Colonic mucosa (tissue), 4 donors: ENCODE measurements at regions not wholly inside any gene's neighbourhood (a gene's known extent, or its start where the extent isn't known, plus 50 kb on each side); places are given as distances from the start of the nearest gene placed in this dataset.

ENCODE experiments used
- DNase-seq: peaks from one replicate; pipeline ENCODE4 v3.0.0-alpha.2; 2020
- H3K27ac ChIP-seq: fragments of 200-600 bp; one replicate; pipeline ENCODE4 v1.8.0; 2021
- H3K27me3 ChIP-seq: fragments of 200-600 bp; one replicate; pipeline ENCODE4 v1.8.0; 2021
- H3K36me3 ChIP-seq: fragments of 200-600 bp; one replicate; pipeline ENCODE4 v1.8.0; 2021
- H3K4me1 ChIP-seq: fragments of 200-600 bp; one replicate; pipeline ENCODE4 v1.8.0; 2021; ENCODE audit warnings: mild to moderate bottlenecking
- H3K4me3 ChIP-seq: fragments of 200-600 bp; one replicate; pipeline ENCODE4 v1.8.0; 2021
- H3K9ac ChIP-seq, 2 donors: one replicate each; pipeline ENCODE4 v1.7.0; 2013; ENCODE audit warnings: control low read depth in 2 of 2, low read depth in 2 of 2, low read length in 2 of 2
- H3K9me3 ChIP-seq: fragments of 200-600 bp; one replicate; pipeline ENCODE4 v1.8.0; 2021
- intact Hi-C: fragments of 100-400 bp; cut with DNase I; formaldehyde crosslinking; loops from one replicate; pipeline ENCODE4 v1.14.1; 2022
- TF ChIP-seq, protein P1 (sequence below): fragments of 200-600 bp; IDR thresholded peaks from one replicate; pipeline ENCODE4 v1.8.0; 2022; ENCODE audit warnings: antibody characterized with exemption, mild to moderate bottlenecking
- donor health status: healthy.
- donor health status: DM: no; HTN: no; CAD: no.
- donor health status: DM: no; HTN: no; CAD: no.

DNA sequence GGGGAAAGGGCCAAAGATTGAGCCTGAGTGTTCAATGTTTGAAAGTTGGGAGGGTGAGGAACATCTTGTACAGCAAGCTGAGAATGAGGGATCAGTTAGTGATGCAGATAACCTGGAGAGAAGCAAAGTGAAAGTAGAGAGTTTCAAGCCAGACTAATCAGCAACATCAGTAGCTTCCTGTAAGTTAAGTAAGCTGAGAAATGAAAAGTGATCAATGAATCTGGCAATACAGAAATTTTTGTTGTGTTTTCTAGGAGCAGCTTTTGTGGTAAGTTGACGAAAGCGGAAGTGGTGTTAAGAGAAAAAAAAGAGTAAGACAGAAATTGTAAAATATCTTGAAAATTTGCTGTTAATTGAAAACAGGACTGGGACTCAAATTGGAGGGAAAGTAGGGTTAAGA is 855.5 kb upstream of the MAP3K7 start:
- Histone ChIP-seq H3K27ac (no peak overlapping the region), H3K27me3 (no peaks in the 10 kb centered on the region), H3K4me1 (no peaks in the 10 kb centered on the region), H3K4me3 (no peak overlapping the region), H3K9me3 (no peaks in the 10 kb centered on the region), H3K9ac (no peak overlapping the region), H3K36me3 (no peaks in the 10 kb centered on the region)
- intact Hi-C loops = no loop called here
- DNase-seq = no peak
- TF ChIP-seq, protein P1, sequence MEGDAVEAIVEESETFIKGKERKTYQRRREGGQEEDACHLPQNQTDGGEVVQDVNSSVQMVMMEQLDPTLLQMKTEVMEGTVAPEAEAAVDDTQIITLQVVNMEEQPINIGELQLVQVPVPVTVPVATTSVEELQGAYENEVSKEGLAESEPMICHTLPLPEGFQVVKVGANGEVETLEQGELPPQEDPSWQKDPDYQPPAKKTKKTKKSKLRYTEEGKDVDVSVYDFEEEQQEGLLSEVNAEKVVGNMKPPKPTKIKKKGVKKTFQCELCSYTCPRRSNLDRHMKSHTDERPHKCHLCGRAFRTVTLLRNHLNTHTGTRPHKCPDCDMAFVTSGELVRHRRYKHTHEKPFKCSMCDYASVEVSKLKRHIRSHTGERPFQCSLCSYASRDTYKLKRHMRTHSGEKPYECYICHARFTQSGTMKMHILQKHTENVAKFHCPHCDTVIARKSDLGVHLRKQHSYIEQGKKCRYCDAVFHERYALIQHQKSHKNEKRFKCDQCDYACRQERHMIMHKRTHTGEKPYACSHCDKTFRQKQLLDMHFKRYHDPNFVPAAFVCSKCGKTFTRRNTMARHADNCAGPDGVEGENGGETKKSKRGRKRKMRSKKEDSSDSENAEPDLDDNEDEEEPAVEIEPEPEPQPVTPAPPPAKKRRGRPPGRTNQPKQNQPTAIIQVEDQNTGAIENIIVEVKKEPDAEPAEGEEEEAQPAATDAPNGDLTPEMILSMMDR = no peak

GRCh38 chr6:91438570-91438969 is 851.7 kb upstream of the MAP3K7 start:
- no peak for DNase-seq
- TF ChIP-seq, protein P1 = no peak
- Histone ChIP-seq H3K27me3 (no peaks in the 10 kb centered on the region), H3K9me3 (no peaks in the 10 kb centered on the region), H3K4me1 (no peaks in the 10 kb centered on the region), H3K36me3 (no peaks in the 10 kb centered on the region), H3K4me3 (no peak overlapping the region), H3K27ac (no peak overlapping the region), H3K9ac (no peak overlapping the region)
- intact Hi-C loops = no loop called here

DNA sequence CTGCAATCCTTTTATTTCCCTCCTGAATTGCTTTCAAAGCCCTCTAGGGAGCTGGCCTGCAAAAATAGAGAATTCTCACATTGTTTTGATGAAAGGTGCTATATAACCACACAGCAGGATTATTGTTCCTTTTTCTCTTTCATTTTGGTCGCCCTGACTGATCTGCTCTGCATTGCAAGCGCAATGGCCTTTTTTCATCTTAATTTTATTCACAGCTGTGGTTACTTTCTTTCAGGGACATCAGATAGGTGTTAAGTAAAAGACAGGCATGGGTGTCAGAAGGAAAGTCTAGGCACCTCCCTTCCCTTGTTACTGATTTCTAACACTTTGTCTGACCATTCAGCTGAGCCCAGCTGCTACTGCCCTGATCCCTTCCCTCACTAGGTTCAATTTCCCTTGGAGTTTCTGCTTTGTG is 850.5 kb upstream of the MAP3K7 start:
- no peaks in the 10 kb centered on the region for H3K9me3 ChIP-seq
- intact Hi-C loops = no loop called here
- no peaks in the 10 kb centered on the region for H3K4me1 ChIP-seq
- H3K27me3 ChIP-seq = no peaks in the 10 kb centered on the region
- H3K36me3 ChIP-seq = no peaks in the 10 kb centered on the region
- no peak overlapping the region for H3K9ac ChIP-seq
- TF ChIP-seq, protein P1 = no peak
- no peak for DNase-seq
- no peak overlapping the region for H3K4me3 ChIP-seq
- no peak overlapping the region for H3K27ac ChIP-seq

- Histone ChIP-seq H3K9me3 (no peaks in the 10 kb centered on the region), H3K36me3 (no peaks in the 10 kb centered on the region), H3K9ac (no peak overlapping the region), H3K27ac (no peak overlapping the region), H3K4me1 (no peaks in the 10 kb centered on the region), H3K27me3 (no peaks in the 10 kb centered on the region), H3K4me3 (no peak overlapping the region)
- no peak for DNase-seq
- TF ChIP-seq, protein P1 = no peak
- intact Hi-C loops = no loop called here
Measured at GRCh38 chr6:91436448-91436847, 849.6 kb upstream of the MAP3K7 start.

- no peak overlapping the region for H3K27ac ChIP-seq
- no peaks in the 10 kb centered on the region for H3K27me3 ChIP-seq
- H3K9ac ChIP-seq = no peak overlapping the region
- intact Hi-C loops = no loop called here
- no peaks in the 10 kb centered on the region for H3K4me1 ChIP-seq
- H3K4me3 ChIP-seq = no peak overlapping the region
- H3K36me3 ChIP-seq = no peaks in the 10 kb centered on the region
- TF ChIP-seq, protein P1 = no peak
- H3K9me3 ChIP-seq = no peaks in the 10 kb centered on the region
- no peak for DNase-seq
Measured at GRCh38 chr6:91435630-91436029, 848.8 kb upstream of the MAP3K7 start.

GRCh38 chr6:91434576-91434975 is 847.7 kb upstream of the MAP3K7 start:
- Histone ChIP-seq H3K9me3 (no peaks in the 10 kb centered on the region), H3K9ac (no peak overlapping the region), H3K27me3 (no peaks in the 10 kb centered on the region), H3K36me3 (no peaks in the 10 kb centered on the region), H3K4me3 (no peak overlapping the region), H3K27ac (no peak overlapping the region), H3K4me1 (no peaks in the 10 kb centered on the region)
- no peak for DNase-seq
- TF ChIP-seq, protein P1 = no peak
- intact Hi-C loops = no loop called here
